ENCODE measurements at regions not wholly inside any gene's neighbourhood (a gene's known extent, or its start where the extent isn't known, plus 50 kb on each side); places are given as distances from the start of the nearest gene placed in this dataset.
"Not testable (repeated sequence)": the region's sequence is repeated elsewhere in the genome, so short reads cannot be mapped to it uniquely, and the experiment has no call there.

DNA sequence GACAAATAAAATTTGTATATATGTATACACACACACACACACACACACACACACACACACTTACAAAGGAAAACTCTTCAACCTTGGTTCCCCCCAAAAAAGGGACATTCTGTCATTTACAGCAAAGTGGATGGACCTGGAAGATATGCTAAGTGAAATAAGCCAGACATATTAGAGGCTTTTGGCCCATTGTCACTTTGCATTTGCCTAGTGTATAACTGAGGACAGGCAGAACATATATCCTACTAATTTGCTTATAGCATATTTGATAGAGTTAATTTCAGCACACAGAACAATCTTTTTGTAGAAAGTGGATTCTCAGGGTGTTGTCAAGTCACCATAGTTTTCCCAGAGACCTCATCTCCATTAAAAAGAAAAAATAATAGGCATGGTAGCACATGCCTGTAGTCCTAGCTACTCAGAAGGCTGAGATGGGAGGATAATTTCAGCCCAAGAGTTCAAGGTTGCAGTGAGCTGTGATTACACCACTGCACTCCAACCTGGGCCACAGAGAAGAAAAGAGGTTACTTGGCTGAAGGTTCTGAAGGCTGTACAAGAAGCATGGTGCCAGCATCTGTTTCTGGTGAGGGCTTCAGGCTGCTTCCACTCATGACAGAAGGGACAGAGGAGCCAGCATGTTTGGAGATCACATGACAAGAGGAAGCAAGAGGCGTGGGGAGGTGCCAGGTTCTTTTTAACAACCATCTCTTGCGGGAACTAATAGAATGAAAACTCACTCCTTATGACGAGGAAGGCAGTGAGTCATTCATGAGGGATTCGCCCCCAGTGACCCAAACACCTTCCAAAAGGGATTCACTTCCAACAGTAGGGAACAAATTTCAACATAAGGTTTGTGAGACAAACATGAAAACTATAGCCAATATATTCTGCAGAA, 135.6 kb downstream of the TMEM168 start:
- intact Hi-C loops (cut with micrococcal nuclease), result no loop called here
- Mint-ChIP-seq H3K27me3 (ENCODE audit: low read depth) (no peaks in the 10 kb centered on the region), H3K27ac (no peak overlapping the region), H3K9me3 (peaks cover under 1% of the 10 kb centered on the region), H3K4me3 (ENCODE audit: low read depth) (no peak overlapping the region), H3K4me1 (ENCODE audit: low read depth) (no peaks in the 10 kb centered on the region), H3K36me3 (ENCODE audit: low read depth) (no peaks in the 10 kb centered on the region)
- DNase-seq (ENCODE audit: low spot score), result no peak

DNA sequence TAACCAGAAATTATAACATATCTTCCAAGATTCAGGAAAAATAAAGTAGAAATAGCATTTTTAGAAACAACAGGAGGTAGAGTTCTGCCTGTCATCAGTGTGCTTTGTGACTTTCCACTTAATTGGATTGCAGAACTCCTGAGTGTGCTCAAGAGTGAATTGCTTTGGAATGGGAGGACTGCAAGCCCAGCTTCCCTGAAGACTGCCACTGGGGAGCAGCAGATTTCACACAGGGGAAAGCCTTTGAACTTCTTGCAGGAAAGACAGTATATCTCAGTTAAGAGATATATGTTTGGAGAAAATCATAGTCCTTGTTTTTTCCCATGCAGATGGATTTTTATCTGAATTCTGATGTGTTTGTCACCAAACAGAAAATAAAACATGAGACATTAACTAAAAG, 124.5 kb downstream of the TMEM168 start:
- DNase-seq (ENCODE audit: low spot score), result no peak
- Mint-ChIP-seq H3K27me3 (ENCODE audit: low read depth) (peaks cover 1% of the 10 kb centered on the region), H3K9me3 (no peaks in the 10 kb centered on the region), H3K27ac (no peak overlapping the region), H3K4me1 (ENCODE audit: low read depth) (no peaks in the 10 kb centered on the region), H3K36me3 (ENCODE audit: low read depth) (no peaks in the 10 kb centered on the region), H3K4me3 (ENCODE audit: low read depth) (no peak overlapping the region)
- intact Hi-C loops (cut with micrococcal nuclease), result no loop called here

DNA sequence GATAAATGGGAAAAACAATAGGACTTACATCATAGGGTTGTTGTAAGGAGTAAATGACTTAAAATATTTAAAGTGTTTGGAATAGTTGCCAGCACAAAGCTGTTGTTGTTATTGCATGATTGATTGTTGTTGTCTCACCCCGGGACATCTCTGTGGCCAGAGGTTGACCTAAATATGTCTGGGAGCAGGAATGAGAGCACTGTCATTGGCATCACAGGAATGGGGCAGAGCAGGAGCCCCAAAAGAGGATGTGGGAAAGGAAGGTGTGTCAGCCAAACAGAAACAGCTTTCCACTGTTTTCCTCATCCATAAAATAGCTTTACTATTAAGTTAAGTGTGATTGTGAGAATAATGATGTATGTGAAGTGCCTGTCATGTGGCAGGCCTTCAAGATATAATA, 121.6 kb downstream of the TMEM168 start:
- H3K27ac Mint-ChIP-seq, result no peak overlapping the region
- peaks cover 1% of the 10 kb centered on the region for H3K27me3 Mint-ChIP-seq (ENCODE audit: low read depth)
- no peak for DNase-seq (ENCODE audit: low spot score)
- intact Hi-C loops (cut with micrococcal nuclease), result no loop called here
- no peaks in the 10 kb centered on the region for H3K4me1 Mint-ChIP-seq (ENCODE audit: low read depth)
- H3K4me3 Mint-ChIP-seq (ENCODE audit: low read depth), result no peak overlapping the region
- H3K36me3 Mint-ChIP-seq (ENCODE audit: low read depth), result no peaks in the 10 kb centered on the region
- no peaks in the 10 kb centered on the region for H3K9me3 Mint-ChIP-seq

DNA sequence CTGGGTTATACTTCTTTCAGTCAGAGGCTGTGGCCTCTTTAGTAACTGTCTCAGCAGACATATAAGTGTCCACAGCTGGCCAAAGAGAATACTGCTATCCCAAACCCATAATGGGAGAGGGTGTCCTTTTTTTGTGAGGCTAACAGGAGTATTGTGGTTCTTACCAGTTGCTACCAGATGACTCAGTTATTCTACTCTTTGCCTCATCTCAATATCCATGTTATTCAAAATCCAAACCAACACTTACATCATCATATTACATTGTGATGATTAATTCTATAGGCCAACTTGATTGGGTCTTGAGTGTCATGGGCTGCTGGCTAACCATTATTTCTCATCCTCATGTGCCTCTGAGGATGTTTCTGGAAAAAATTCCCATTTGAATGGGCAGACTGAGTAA, 120.9 kb downstream of the TMEM168 start:
- no peaks in the 10 kb centered on the region for H3K4me1 Mint-ChIP-seq (ENCODE audit: low read depth)
- no peak for DNase-seq (ENCODE audit: low spot score)
- no peak overlapping the region for H3K4me3 Mint-ChIP-seq (ENCODE audit: low read depth)
- intact Hi-C loops (cut with micrococcal nuclease), result no loop called here
- no peaks in the 10 kb centered on the region for H3K36me3 Mint-ChIP-seq (ENCODE audit: low read depth)
- H3K9me3 Mint-ChIP-seq, result no peaks in the 10 kb centered on the region
- H3K27me3 Mint-ChIP-seq (ENCODE audit: low read depth), result peaks cover 1% of the 10 kb centered on the region
- H3K27ac Mint-ChIP-seq, result no peak overlapping the region

GRCh38 chr7:112670193-112670592, 120.0 kb downstream of the TMEM168 start:
- no peak for DNase-seq (ENCODE audit: low spot score)
- H3K9me3 Mint-ChIP-seq, result no peaks in the 10 kb centered on the region
- H3K27me3 Mint-ChIP-seq (ENCODE audit: low read depth), result peaks cover 1% of the 10 kb centered on the region
- no peaks in the 10 kb centered on the region for H3K4me1 Mint-ChIP-seq (ENCODE audit: low read depth)
- intact Hi-C loops (cut with micrococcal nuclease), result no loop called here
- H3K27ac Mint-ChIP-seq, result no peak overlapping the region
- H3K4me3 Mint-ChIP-seq (ENCODE audit: low read depth), result no peak overlapping the region
- H3K36me3 Mint-ChIP-seq (ENCODE audit: low read depth), result no peaks in the 10 kb centered on the region

DNA sequence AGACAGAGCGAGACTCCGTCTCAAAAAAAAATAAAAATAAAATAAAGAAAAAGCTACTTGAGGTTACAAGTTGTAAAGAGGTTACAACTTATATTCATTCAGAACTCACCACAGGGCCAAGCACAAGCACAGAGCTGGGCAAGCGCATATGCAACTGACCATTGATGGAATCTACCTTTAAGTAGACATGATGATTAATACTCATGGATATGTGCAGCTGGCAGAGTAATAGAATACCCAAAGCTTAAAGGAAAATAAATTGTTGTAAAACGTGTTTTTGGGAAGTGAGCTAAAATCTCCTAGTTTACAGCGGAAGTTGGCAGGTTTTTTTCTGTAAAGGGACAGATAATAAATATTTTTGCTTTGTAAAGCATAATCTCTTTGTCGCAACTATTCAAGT, 111.6 kb downstream of the TMEM168 start:
- Mint-ChIP-seq H3K9me3 (no peaks in the 10 kb centered on the region), H3K27ac (no peak overlapping the region), H3K27me3 (ENCODE audit: low read depth) (no peaks in the 10 kb centered on the region), H3K36me3 (ENCODE audit: low read depth) (no peaks in the 10 kb centered on the region), H3K4me1 (ENCODE audit: low read depth) (no peaks in the 10 kb centered on the region), H3K4me3 (ENCODE audit: low read depth) (no peak overlapping the region)
- intact Hi-C loops (cut with micrococcal nuclease), result no loop called here
- DNase-seq (ENCODE audit: low spot score), result no peak

DNA sequence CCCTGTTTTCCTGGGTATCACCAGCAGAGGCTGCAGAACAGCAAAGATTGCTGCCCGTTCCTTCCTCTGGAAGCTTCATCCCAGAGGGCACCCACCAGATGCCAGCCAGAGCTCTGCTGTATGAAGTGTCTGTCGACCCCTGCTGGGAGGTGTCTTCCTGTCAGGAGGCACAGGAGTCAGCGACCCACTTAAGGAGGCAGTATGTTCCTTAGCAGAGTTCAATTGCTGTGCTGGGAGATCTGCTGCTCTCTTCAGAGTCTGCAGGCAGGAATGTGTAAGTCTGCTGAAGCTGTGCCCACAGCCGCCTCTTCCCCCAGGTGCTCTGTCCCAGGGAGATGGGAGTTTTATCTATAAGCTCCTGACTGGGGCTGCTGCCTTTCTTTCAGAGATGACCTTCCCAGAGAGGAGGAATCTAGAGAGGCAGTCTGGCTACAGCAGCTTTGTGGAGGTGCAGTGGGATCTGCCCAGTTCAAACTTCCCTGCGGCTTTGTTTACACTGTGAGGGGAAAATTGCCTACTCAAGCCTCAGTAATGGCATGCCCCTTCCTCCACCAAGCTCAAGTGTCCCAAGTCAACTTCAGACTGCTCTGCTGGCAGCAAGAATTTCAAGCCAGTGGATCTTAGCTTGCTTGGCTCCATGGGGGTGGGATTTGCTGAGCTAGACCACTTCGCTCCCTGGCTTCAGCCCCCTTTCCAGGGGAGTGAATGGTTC, 100.6 kb downstream of the TMEM168 start:
- DNase-seq (ENCODE audit: low spot score); H3K36me3 Mint-ChIP-seq (ENCODE audit: low read depth); H3K4me1 Mint-ChIP-seq (ENCODE audit: low read depth); intact Hi-C loops (cut with micrococcal nuclease); H3K27ac Mint-ChIP-seq; H3K27me3 Mint-ChIP-seq (ENCODE audit: low read depth); H3K9me3 Mint-ChIP-seq; H3K4me3 Mint-ChIP-seq (ENCODE audit: low read depth): not testable (repeated sequence)

GRCh38 chr7:112692333-112692732, 97.9 kb downstream of the TMEM168 start:
- Mint-ChIP-seq H3K36me3 (ENCODE audit: low read depth) (no peaks in the 10 kb centered on the region), H3K4me3 (ENCODE audit: low read depth) (no peak overlapping the region), H3K9me3 (no peaks in the 10 kb centered on the region), H3K27ac (no peak overlapping the region), H3K27me3 (ENCODE audit: low read depth) (no peaks in the 10 kb centered on the region), H3K4me1 (ENCODE audit: low read depth) (no peaks in the 10 kb centered on the region)
- intact Hi-C loops (cut with micrococcal nuclease), result no loop called here
- DNase-seq (ENCODE audit: low spot score), result no peak

DNA sequence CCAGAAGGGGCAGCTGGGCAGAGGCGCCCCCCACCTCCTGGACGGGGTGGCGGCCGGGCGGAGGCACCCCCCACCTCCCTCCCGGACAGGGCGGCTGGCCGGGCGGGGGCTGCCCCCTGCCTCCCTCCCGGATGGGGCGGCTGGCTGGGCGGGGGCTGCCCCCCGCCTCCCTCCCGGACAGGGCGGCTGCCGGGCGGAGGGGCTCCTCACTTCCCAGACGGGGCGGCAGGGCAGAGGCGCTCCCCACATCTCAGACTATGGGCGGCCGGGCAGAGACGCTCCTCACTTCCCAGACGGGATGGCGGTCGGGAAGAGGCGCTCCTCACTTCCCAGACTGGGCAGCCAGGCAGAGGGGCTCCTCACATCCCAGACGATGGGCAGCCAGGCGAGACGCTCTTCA, 93.0 kb downstream of the TMEM168 start:
- DNase-seq (ENCODE audit: low spot score); H3K9me3 Mint-ChIP-seq; H3K4me1 Mint-ChIP-seq (ENCODE audit: low read depth); H3K4me3 Mint-ChIP-seq (ENCODE audit: low read depth); H3K36me3 Mint-ChIP-seq (ENCODE audit: low read depth); intact Hi-C loops (cut with micrococcal nuclease); H3K27me3 Mint-ChIP-seq (ENCODE audit: low read depth); H3K27ac Mint-ChIP-seq: not testable (repeated sequence)

DNA sequence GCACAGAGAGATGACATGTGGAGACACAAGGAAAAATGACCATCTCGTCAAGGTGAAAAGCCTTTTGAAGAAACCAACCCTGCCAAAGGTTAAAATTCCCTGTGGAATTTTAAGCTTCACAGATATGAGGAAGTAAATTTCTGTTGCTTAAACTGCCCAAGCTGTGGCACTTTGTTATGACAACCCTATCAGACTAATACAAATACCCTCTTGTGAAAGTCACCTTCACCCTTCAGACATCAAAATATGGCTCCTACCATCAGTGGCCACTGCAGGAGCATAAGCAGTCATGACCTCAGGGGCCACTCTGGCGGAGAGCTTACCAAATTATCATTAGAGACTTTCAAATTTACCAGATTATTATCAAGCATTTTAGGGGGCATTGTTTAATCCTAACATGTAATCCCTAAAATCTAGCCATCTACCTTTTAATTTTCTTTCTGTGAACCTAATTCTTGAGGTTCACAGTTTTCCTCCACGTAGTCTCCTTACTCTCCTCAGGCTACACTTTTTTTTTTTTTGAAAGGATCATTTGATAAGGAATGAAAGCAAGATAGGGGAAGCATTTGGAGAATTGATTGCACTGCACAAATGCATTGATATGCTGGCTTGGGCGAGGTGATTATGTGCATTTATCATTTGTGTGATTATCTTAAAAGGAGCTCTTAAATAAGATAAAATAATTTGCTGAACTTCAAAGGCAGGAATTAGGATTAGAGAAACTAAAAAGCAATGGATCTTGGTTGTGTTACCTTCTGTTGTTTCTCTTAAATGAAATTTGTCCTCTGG, 90.3 kb downstream of the TMEM168 start:
- DNase-seq (ENCODE audit: low spot score), result no peak
- Mint-ChIP-seq H3K9me3 (no peaks in the 10 kb centered on the region), H3K27ac (no peak overlapping the region), H3K27me3 (ENCODE audit: low read depth) (peaks cover 2% of the 10 kb centered on the region), H3K4me1 (ENCODE audit: low read depth) (no peaks in the 10 kb centered on the region), H3K36me3 (ENCODE audit: low read depth) (no peaks in the 10 kb centered on the region), H3K4me3 (ENCODE audit: low read depth) (no peak overlapping the region)
- intact Hi-C loops (cut with micrococcal nuclease), result no loop called here

GRCh38 chr7:112701456-112701855, 88.7 kb downstream of the TMEM168 start:
- intact Hi-C loops (cut with micrococcal nuclease), result no loop called here
- DNase-seq (ENCODE audit: low spot score), result no peak
- no peaks in the 10 kb centered on the region for H3K9me3 Mint-ChIP-seq
- H3K36me3 Mint-ChIP-seq (ENCODE audit: low read depth), result no peaks in the 10 kb centered on the region
- H3K4me1 Mint-ChIP-seq (ENCODE audit: low read depth), result no peaks in the 10 kb centered on the region
- H3K27ac Mint-ChIP-seq, result no peak overlapping the region
- H3K4me3 Mint-ChIP-seq (ENCODE audit: low read depth), result no peak overlapping the region
- peaks cover 2% of the 10 kb centered on the region for H3K27me3 Mint-ChIP-seq (ENCODE audit: low read depth)

GRCh38 chr7:112707655-112708054, 82.5 kb downstream of the TMEM168 start:
- intact Hi-C loops (cut with micrococcal nuclease), result no loop called here
- no peak overlapping the region for H3K4me3 Mint-ChIP-seq (ENCODE audit: low read depth)
- no peaks in the 10 kb centered on the region for H3K36me3 Mint-ChIP-seq (ENCODE audit: low read depth)
- H3K27ac Mint-ChIP-seq, result no peak overlapping the region
- DNase-seq (ENCODE audit: low spot score), result no peak
- no peaks in the 10 kb centered on the region for H3K4me1 Mint-ChIP-seq (ENCODE audit: low read depth)
- H3K9me3 Mint-ChIP-seq, result no peaks in the 10 kb centered on the region
- peaks cover 2% of the 10 kb centered on the region for H3K27me3 Mint-ChIP-seq (ENCODE audit: low read depth)

- no peak overlapping the region for H3K4me3 Mint-ChIP-seq (ENCODE audit: low read depth)
- no peaks in the 10 kb centered on the region for H3K27me3 Mint-ChIP-seq (ENCODE audit: low read depth)
- DNase-seq (ENCODE audit: low spot score), result no peak
- intact Hi-C loops (cut with micrococcal nuclease), result no loop called here
- no peaks in the 10 kb centered on the region for H3K36me3 Mint-ChIP-seq (ENCODE audit: low read depth)
- no peaks in the 10 kb centered on the region for H3K9me3 Mint-ChIP-seq
- no peak overlapping the region for H3K27ac Mint-ChIP-seq
- H3K4me1 Mint-ChIP-seq (ENCODE audit: low read depth), result no peaks in the 10 kb centered on the region
Observed at GRCh38 chr7:112708236-112708635, 82.0 kb downstream of the TMEM168 start.

All from activated T-helper 2 cell treated with anti-CD3 and anti-CD28 coated beads, Interferon-gamma antibody, Interleukin-2, Interleukin-4, amounts not matched to agents 10 μg/mL and 5 μg/mL and 100 μg/mL, durations not matched to agents 14 hours and 24 hours and 36 hours (primary cell).